ENCODE measurements at regions not wholly inside any gene's neighbourhood (a gene's known extent, or its start where the extent isn't known, plus 50 kb on each side); places are given as distances from the start of the nearest gene placed in this dataset.

GRCh38 chr10:3455385-3456334 is 283.1 kb upstream of the PITRM1 start:
- peak; percentile 70 for DNase-seq

- DNase-seq = peak; percentile 48
These were observed 280.2 kb upstream of the PITRM1 start for GRCh38 chr10:3452683-3453361.

GRCh38 chr10:3452173-3452626 is 279.6 kb upstream of the PITRM1 start:
- DNase-seq = peak; percentile 46

- DNase-seq = no peak
These were observed 279.1 kb upstream of the PITRM1 start for GRCh38 chr10:3451516-3452172.

- no peak for DNase-seq
These were observed 273.6 kb upstream of the PITRM1 start for GRCh38 chr10:3446221-3446620.

GRCh38 chr10:3445648-3446047 is 273.1 kb upstream of the PITRM1 start:
- DNase-seq = no peak

DNA sequence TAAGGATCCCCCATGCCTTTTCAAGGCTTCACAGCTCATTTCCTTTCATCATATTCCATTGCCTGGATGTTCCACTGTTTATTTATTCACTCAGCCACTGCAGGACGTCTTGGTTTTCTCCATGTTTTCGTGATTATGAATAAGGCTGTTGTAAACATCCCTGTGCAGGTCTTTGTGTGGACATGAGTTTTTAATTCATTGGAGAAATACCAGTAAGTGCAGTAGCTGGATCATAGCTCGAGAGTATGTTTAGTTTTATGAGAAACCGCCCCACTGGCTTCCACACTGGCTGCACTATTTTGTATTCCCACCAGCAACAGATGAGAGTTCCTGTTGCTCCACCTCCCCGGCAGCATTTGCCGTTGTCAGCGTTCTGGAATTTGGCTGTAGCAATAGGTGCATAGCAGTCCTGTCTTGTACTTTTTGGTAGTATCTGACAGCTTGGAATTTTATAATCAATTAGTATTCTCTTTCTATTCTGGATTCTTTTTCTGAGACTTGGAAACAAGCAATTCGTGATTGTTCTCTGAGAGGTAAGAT is 269.9 kb upstream of the PITRM1 start:
- DNase-seq = no peak

DNA sequence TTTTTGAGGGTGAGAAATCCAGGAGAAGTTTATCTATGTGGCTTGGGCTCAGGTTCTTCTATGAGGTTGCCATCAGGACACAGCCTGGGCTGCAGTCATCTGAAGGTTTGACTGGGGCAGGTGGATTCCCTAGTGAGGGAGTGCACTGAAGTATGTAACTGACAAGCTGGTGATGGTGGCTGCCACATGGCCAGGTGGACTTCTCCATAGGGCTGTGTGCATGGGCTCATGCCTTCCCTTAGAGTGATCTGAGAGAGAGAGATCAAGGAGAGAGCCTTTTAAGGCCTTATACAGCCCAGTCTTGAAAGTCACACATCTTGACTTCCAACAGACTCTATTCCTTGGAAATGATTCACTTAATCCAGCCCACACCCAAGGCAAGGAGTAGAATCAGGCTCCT is 266.6 kb upstream of the PITRM1 start:
- DNase-seq = no peak

DNA sequence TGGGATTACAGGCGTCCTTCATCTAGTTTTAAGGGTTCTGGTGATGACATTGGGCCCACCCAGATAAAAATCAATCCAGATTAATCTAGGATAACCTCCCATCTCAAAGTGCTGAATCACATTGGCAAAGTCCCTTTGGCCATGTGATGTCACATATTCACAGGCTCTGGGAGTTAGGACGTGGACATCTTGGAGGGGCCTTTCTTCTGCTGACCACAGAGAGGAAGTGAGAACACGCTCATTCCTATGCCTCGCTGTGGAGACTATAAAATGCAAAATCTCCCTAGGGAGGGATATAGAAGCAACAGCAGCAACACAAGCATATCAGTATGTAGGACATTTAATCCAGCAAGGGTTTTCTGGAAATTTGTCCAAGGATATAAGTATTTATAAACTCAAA is 266.0 kb upstream of the PITRM1 start:
- DNase-seq = no peak

GRCh38 chr10:3435671-3436070 is 263.1 kb upstream of the PITRM1 start:
- DNase-seq = no peak

- DNase-seq = no peak
These were observed 261.4 kb upstream of the PITRM1 start for GRCh38 chr10:3433988-3434387.

DNA sequence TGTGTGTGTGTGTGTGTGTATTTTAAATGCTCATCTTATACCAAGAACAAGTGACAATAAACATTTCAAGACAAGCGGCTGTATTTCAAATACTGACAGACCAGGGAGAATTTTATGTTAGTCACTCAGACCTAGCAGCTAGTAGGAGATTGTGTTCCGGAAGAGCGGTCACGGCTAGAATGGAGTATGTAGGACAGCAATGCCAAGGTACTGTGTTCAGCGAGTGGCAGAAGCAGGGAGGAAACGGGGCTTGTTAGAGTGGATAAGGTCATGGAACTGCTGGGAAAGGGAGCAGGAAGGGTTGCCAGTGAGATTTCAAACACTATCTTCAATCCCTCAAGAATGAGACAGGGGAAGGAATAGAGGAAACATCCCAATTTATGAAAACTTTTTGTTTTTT is 260.5 kb upstream of the PITRM1 start:
- DNase-seq = no peak

DNA sequence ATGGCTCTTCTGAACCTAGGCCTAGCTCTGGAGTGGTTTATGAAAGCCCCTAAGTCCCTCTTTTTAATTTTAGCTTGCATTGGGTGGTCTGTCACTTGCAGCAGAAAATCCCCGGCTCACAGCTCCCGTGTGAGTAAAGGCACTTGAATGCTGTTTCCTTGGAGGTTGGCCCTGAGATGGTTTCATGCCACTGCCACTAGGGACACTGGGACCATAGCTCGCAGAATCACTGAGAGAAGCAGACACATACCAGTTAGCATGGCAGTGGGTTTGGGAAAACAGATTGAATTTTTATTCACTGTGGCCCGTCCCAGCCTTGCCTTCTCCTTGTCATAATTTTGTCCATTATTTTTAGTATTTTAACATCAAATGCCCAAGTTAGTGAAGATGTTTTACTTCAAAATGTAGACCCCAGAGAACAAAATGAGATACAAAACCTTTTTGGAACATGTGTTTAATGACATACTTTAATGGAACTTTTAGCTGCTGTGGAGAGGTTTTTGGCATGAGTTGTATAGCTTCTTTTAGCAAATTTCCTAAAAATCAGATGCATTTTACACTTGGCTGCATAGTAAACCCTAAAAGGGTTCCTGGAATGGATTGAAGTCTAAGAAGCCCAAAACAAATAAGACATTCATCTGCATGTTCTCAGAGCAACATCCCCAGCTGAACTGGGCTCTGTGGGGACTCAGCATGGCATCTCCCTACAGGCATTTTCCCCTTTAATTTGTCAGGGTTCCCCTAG is 259.7 kb upstream of the PITRM1 start:
- peak; percentile 29 for DNase-seq

- DNase-seq = no peak
These were observed 257.9 kb upstream of the PITRM1 start for GRCh38 chr10:3430501-3430900.

DNA sequence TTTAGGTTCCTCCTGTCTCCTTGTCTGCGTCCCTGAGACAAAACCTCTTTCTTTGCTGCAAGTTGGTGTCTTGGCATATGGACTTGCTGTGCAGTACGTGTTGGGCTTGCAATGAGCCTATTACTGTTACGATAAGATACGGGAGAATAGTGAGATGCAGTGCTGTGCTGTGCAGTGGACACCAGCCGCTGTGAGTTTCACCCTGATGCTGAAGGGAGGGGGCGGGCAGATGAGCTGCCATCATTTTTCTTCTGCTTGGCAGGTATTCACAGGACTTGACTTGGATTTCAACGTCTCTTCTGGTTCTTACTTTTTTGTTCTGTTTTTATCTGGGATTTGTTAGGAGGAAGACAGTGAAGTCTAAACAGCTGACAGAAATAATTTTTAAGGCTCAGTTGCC is 257.1 kb upstream of the PITRM1 start:
- no peak for DNase-seq

DNA sequence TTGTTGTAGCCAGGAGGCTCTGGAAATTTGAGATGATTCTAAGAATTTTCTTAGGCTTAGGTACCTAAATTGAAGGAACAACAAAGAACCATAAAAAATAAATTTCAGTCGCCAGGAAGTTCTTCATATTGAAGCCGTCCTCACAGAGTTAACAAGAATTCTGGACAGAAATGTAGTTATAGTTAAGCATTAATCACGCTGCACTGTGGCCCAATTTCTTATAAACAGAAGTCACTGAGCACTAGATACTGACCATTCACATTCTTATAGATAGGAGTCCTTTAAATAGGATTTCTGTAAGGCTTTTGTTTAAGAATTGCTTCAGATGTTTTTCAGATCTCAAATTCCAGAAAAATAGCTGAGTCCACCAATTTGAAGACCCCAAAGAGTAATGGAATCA is 256.2 kb upstream of the PITRM1 start:
- DNase-seq = no peak

- peak; percentile 28 for DNase-seq
These were observed 255.4 kb upstream of the PITRM1 start for GRCh38 chr10:3427950-3428354.

- peak; percentile 83 for DNase-seq
These were observed 254.8 kb upstream of the PITRM1 start for GRCh38 chr10:3427347-3427746.

GRCh38 chr10:3426190-3426845 is 253.7 kb upstream of the PITRM1 start:
- peak; percentile 67 for DNase-seq

DNA sequence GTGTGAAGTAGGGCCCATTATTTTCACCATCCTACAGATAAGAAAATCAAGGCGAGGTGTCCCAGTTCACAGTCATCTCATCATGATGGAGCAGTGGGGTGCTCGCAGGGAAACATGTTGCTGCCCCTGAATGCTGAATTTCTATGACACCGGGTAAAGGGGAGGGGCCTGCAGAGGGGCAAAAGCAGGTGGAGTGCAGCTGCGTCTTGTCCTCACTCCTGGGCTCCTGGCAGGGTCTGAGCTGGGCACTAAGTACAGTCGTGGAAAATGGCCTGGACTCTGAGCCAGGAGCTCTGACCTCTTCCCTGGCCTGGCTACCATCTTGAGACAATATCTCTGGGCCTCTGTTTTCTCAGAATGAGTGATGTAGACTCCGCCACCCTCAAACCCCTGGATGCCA is 253.1 kb upstream of the PITRM1 start:
- DNase-seq = no peak

DNA sequence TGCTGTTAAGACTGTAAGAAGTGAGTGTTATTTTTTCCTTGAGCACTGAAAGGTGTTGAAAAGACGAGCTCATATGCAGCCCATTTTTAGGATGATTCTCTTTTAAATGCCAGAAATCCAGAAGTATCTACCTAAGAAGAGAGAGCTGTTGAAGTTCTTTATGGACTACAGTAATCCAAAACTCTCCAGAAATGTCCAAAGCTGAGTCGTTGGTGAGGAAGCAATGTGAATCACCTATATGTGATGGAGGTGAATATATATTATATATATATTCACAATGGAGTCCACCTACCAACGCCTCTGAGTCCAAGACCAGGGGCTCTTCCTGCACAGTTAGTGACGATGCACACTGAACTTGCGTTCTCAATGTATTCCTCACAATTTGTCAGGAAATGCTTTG is 252.7 kb upstream of the PITRM1 start:
- no peak for DNase-seq
